HCT116 (cell line): ENCODE measurements at regions not wholly inside any gene's neighbourhood (a gene's known extent, or its start where the extent isn't known, plus 50 kb on each side); places are given as distances from the start of the nearest gene placed in this dataset.

Source experiments
- CTCF ChIP-seq, 3 experiments: fragments of 200-600 bp in 1 of 3; sonication (generic) in 1 of 3; IDR thresholded peaks in 2 of 3; conservative IDR thresholded peaks in 1 of 3; 2 replicates each; pipeline ENCODE4 v1.5.1; 2012 to 2017; ENCODE audit warnings: low read depth in 2 of 3, low read length in 2 of 3, antibody characterized with exemption in 1 of 3, borderline replicate concordance in 1 of 3, control low read depth in 1 of 3, mild to moderate bottlenecking in 1 of 3, mixed read lengths in 1 of 3, mixed run types in 1 of 3, moderate library complexity in 1 of 3; ENCODE audit not compliant: insufficient read depth in 1 of 3
- EGR1 ChIP-seq: IDR thresholded peaks from 2 replicates; pipeline ENCODE4 v1.6.1; 2012; ENCODE audit warnings: low read depth
- EZH2 ChIP-seq: fragments of 200-600 bp; sonication (generic); IDR thresholded peaks from 2 replicates; pipeline ENCODE4 v1.6.1; 2017; ENCODE audit warnings: antibody characterized with exemption, mixed run types
- MAX ChIP-seq: IDR thresholded peaks from 2 replicates; pipeline ENCODE4 v1.6.1; 2012
- POLR2AphosphoS5 ChIP-seq: IDR thresholded peaks from 2 replicates; pipeline ENCODE4 v1.6.1; 2011; ENCODE audit warnings: mild to moderate bottlenecking, low read depth, low read length, moderate library complexity
- SP1 ChIP-seq: IDR thresholded peaks from 2 replicates; pipeline ENCODE4 v1.6.1; 2012; ENCODE audit warnings: low read depth
- ZNF274 ChIP-seq: fragments of 200-500 bp; sonication (Bioruptor generic); IDR thresholded peaks from 2 replicates; pipeline ENCODE4 v1.6.1; 2014; ENCODE audit warnings: mild to moderate bottlenecking, low read depth, low read length, inconsistent platforms

- TF ChIP-seq ZNF274 (no peak), CTCF (IDR thresholded peaks at IDR 0.05 in 2 of 3, conservative IDR thresholded peaks at IDR 0.05 in 1 of 3; ENCODE audit: borderline replicate concordance in 1 of 3, insufficient read depth in 1 of 3, low read depth in 2 of 3, low read length in 2 of 3) (no peak), MAX (no peak), EZH2 (no peak), POLR2AphosphoS5 (no peak), EGR1 (no peak), SP1 (no peak)
Observed at GRCh38 chr12:124689631-124690030, 122.2 kb upstream of the NCOR2 start.
